Heart left ventricle (tissue), 13 donors: ENCODE measurements at regions not wholly inside any gene's neighbourhood (a gene's known extent, or its start where the extent isn't known, plus 50 kb on each side); places are given as distances from the start of the nearest gene placed in this dataset.

ENCODE experiments used
- POLR2A ChIP-seq, 2 donors: fragments of 450-650 bp; IDR thresholded peaks; one replicate each; pipeline ENCODE4 v1.6.1; 2017; ENCODE audit warnings: antibody characterized with exemption in 2 of 2, mild to moderate bottlenecking in 2 of 2, moderate library complexity in 2 of 2
- TF ChIP-seq, protein P1 (sequence below), 12 donors: fragments of 200-600 bp; sonication (generic) in 4 of 12; IDR thresholded peaks; one replicate each; pipeline versions ENCODE4 v1.5.0 to v1.8.0; 2018 to 2022; ENCODE audit warnings: antibody characterized with exemption in 12 of 12, mild to moderate bottlenecking in 5 of 12
- donor health status: ischemic (EF 13 %, LVEDD 7.1; RV severe dilation, severe dysfunction).
- donor health status: DM: no; HTN: yes; CAD: no.
- donor health status: DM: no; HTN: no; CAD: no.
- donor health status: ischemic (EF 25% LVEDD 6.9; RV normal size, moderate dysfunction).
- donor health status: ischemic (EF 25% LVEDD 5.7; RV mildly dilated, moderate dysfunction).
- donor health status: ischemic (EF 35%, LVEDD 5.7; RV mildly dilated, moderate dysfunction).
- donor health status: nonischemic (EF 11% LVEDD 7.7; RV severe dilation, severe dysfunction).
- donor health status: DM: yes; HTN: yes; CAD: no.
- donor health status: PGD.
- donor health status: ischemic (EF 29% LVEDD 5.4; RV normal size, mild dysfunction).
- donor health status: nonischemic (EF 23%, LVEDD 6.1; RV moderate dilation, normal function).

GRCh38 chr11:69384251-69385143 is 90.5 kb downstream of the MYEOV start:
- TF ChIP-seq, protein P1, sequence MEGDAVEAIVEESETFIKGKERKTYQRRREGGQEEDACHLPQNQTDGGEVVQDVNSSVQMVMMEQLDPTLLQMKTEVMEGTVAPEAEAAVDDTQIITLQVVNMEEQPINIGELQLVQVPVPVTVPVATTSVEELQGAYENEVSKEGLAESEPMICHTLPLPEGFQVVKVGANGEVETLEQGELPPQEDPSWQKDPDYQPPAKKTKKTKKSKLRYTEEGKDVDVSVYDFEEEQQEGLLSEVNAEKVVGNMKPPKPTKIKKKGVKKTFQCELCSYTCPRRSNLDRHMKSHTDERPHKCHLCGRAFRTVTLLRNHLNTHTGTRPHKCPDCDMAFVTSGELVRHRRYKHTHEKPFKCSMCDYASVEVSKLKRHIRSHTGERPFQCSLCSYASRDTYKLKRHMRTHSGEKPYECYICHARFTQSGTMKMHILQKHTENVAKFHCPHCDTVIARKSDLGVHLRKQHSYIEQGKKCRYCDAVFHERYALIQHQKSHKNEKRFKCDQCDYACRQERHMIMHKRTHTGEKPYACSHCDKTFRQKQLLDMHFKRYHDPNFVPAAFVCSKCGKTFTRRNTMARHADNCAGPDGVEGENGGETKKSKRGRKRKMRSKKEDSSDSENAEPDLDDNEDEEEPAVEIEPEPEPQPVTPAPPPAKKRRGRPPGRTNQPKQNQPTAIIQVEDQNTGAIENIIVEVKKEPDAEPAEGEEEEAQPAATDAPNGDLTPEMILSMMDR (IDR thresholded peaks at IDR 0.05), result no peak
- no peak for TF ChIP-seq POLR2A (IDR thresholded peaks at IDR 0.05)
